Right lobe of liver (tissue), 6 donors: ENCODE measurements at regions not wholly inside any gene's neighbourhood (a gene's known extent, or its start where the extent isn't known, plus 50 kb on each side); places are given as distances from the start of the nearest gene placed in this dataset.

Experiments used
- ATAC-seq, 4 donors: fragments of 200-7000 bp; cut with Tn5 transposase; one replicate each; pipeline ENCODE4 v1.9.1; 2020; ENCODE audit warnings: mild to moderate bottlenecking in 4 of 4, moderate library complexity in 4 of 4
- DNase-seq, 3 donors: peaks; one replicate each; pipeline ENCODE4 v3.0.0-alpha.2; 2020
- H3K27ac ChIP-seq, 3 donors: fragments of 200-600 bp; one replicate each; pipeline ENCODE4 v1.8.0; 2022
- H3K27me3 ChIP-seq, 2 donors: fragments of 200-600 bp; one replicate each; pipeline ENCODE4 v1.8.0; 2022
- H3K36me3 ChIP-seq, 4 donors: fragments of 200-600 bp; sonication (generic) in 1 of 4; one replicate each; pipeline versions ENCODE4 v1.5.1 to v1.8.0; 2017 to 2022; ENCODE audit warnings: control low read depth in 1 of 4
- H3K4me1 ChIP-seq, 4 donors: fragments of 200-600 bp; sonication (generic) in 1 of 4; one replicate each; pipeline versions ENCODE4 v1.5.1 to v1.8.0; 2017 to 2022; ENCODE audit warnings: control low read depth in 1 of 4
- H3K4me3 ChIP-seq, 3 donors: fragments of 200-600 bp; one replicate each; pipeline ENCODE4 v1.8.0; 2022
- H3K9me3 ChIP-seq, 4 donors: fragments of 200-600 bp; sonication (generic) in 1 of 4; one replicate each; pipeline versions ENCODE4 v1.5.1 to v1.8.0; 2017 to 2022; ENCODE audit warnings: control low read depth in 1 of 4
- CTCF ChIP-seq, 4 donors: fragments of 200-600 bp in 3 of 4; fragments of 450-650 bp in 1 of 4; IDR thresholded peaks; one replicate each; pipeline versions ENCODE4 v1.5.1 to v1.8.0; 2016 to 2022; ENCODE audit warnings: antibody characterized with exemption in 4 of 4, mild to moderate bottlenecking in 2 of 4
- POLR2A ChIP-seq: fragments of 450-650 bp; IDR thresholded peaks from one replicate; pipeline ENCODE4 v1.6.1; 2017; ENCODE audit warnings: antibody characterized with exemption, mild to moderate bottlenecking
- WGBS: methylation state at CpG from one replicate; pipeline ENCODE4 v1.1.6; 2018; ENCODE audit warnings: low coverage, low lambda C conversion rate; ENCODE audit not compliant: insufficient coverage; ENCODE audit errors: missing lambda C conversion rate; 5-methylcytosine and 5-hydroxymethylcytosine counted together
- intact Hi-C, 2 donors: fragments of 100-400 bp; cut with DNase I; formaldehyde crosslinking; loops; one replicate each; pipeline versions ENCODE4 v1.11.2 to v1.14.1; 2022
- donor health status: DM: no; HTN: yes; CAD: no.
- donor health status: DM: no; HTN: no; CAD: no.
- donor health status: DM: no; HTN: no; CAD: no.
- donor health status: DM: no; HTN: yes; CAD: no.
- donor health status: DM: no; HTN: yes; CAD: no.

GRCh38 chr5:58073243-58073642, 386.6 kb downstream of the PLK2 start:
- no peaks in the 10 kb centered on the region for H3K4me1 ChIP-seq
- H3K27ac ChIP-seq = no peak overlapping the region
- H3K36me3 ChIP-seq = no peaks in the 10 kb centered on the region
- no peak overlapping the region for H3K4me3 ChIP-seq
- H3K9me3 ChIP-seq = no peaks in the 10 kb centered on the region
- ATAC-seq (no peak), DNase-seq (no peak)
- H3K27me3 ChIP-seq = no peaks in the 10 kb centered on the region
- intact Hi-C loops = no loop called here
- 61% methylated on average over 2 of the region's 2 CpGs for WGBS
- TF ChIP-seq POLR2A (no peak), CTCF (IDR thresholded peaks at IDR 0.05) (no peak)

- H3K4me3 ChIP-seq = no peak overlapping the region
- WGBS = 77% methylated on average over 4 of the region's 6 CpGs
- DNase-seq (no peak), ATAC-seq (no peak)
- no peaks in the 10 kb centered on the region for H3K36me3 ChIP-seq
- no peaks in the 10 kb centered on the region for H3K4me1 ChIP-seq
- no peak for TF ChIP-seq POLR2A
- no peak for TF ChIP-seq CTCF (IDR thresholded peaks at IDR 0.05)
- no peaks in the 10 kb centered on the region for H3K9me3 ChIP-seq
- H3K27me3 ChIP-seq = no peaks in the 10 kb centered on the region
- peak overlapping the region in 1 of 3 donors; percentile 23 for H3K27ac ChIP-seq
- intact Hi-C loops = no loop called here
Observed at GRCh38 chr5:58072300-58072965, 387.5 kb downstream of the PLK2 start.

- Histone ChIP-seq H3K27me3 (no peaks in the 10 kb centered on the region), H3K9me3 (no peaks in the 10 kb centered on the region), H3K36me3 (no peaks in the 10 kb centered on the region), H3K4me3 (no peak overlapping the region), H3K4me1 (no peaks in the 10 kb centered on the region), H3K27ac (peak overlapping the region in 1 of 3 donors; percentile 23)
- intact Hi-C loops = no loop called here
- TF ChIP-seq POLR2A (no peak), CTCF (IDR thresholded peaks at IDR 0.05) (no peak)
- 68% methylated on average over 4 of the region's 4 CpGs for WGBS
- DNase-seq = peak in 2 of 3 donors; percentile 35 to 46
- ATAC-seq = peak; percentile 40 to 92 (median 66)
Observed at GRCh38 chr5:58071566-58071965, 388.3 kb downstream of the PLK2 start.

GRCh38 chr5:58069846-58070245, 390.0 kb downstream of the PLK2 start:
- no peaks in the 10 kb centered on the region for H3K4me1 ChIP-seq
- H3K27me3 ChIP-seq = no peaks in the 10 kb centered on the region
- ATAC-seq (no peak), DNase-seq (no peak)
- WGBS = 69% methylated on average over 4 of the region's 4 CpGs
- intact Hi-C loops = no loop called here
- H3K4me3 ChIP-seq = no peak overlapping the region
- TF ChIP-seq POLR2A = no peak
- TF ChIP-seq CTCF (IDR thresholded peaks at IDR 0.05) = no peak
- no peaks in the 10 kb centered on the region for H3K9me3 ChIP-seq
- no peak overlapping the region for H3K27ac ChIP-seq
- H3K36me3 ChIP-seq = no peaks in the 10 kb centered on the region
